Kidney (tissue), 13 donors: ENCODE measurements at regions not wholly inside any gene's neighbourhood (a gene's known extent, or its start where the extent isn't known, plus 50 kb on each side); places are given as distances from the start of the nearest gene placed in this dataset.
A peak's percentile ranks its signal among the peaks of the same experiment; 100 is the strongest.

Experiments
- DNase-seq, 5 donors: peaks; one replicate each; pipeline ENCODE4 v3.0.0-alpha.2; 2013 to 2020
- FAIRE-seq: peaks from 2 replicates; lab custom pipeline; 2012; peaks lifted over from hg19 to GRCh38; lab: Jason Lieb, UNC
- H3K27ac ChIP-seq, 2 donors: one replicate each; pipeline ENCODE4 v1.7.0; 2013; ENCODE audit warnings: low read depth in 2 of 2, low read length in 2 of 2, inconsistent platforms in 1 of 2
- H3K27me3 ChIP-seq: one replicate; pipeline ENCODE4 v1.7.1; 2013; ENCODE audit warnings: low read length, inconsistent platforms; ENCODE audit not compliant: control insufficient read depth, insufficient read depth
- H3K36me3 ChIP-seq, 3 donors: one replicate each; pipeline versions ENCODE4 v1.7.0 to v1.7.1; 2013; ENCODE audit warnings: low read length in 3 of 3, control low read depth in 1 of 3, inconsistent platforms in 1 of 3; ENCODE audit not compliant: insufficient read depth in 3 of 3, control insufficient read depth in 2 of 3
- H3K4me1 ChIP-seq, 3 donors: one replicate each; pipeline versions ENCODE4 v1.7.0 to v1.7.1; 2013; ENCODE audit warnings: low read length in 3 of 3, inconsistent platforms in 1 of 3, low read depth in 1 of 3; ENCODE audit not compliant: control insufficient read depth in 2 of 3, insufficient read depth in 2 of 3
- H3K4me3 ChIP-seq, 3 donors: one replicate each; pipeline versions ENCODE4 v1.7.0 to v1.8.1; 2013; ENCODE audit warnings: low read length in 3 of 3, control low read depth in 1 of 3, inconsistent platforms in 1 of 3
- H3K9ac ChIP-seq, 3 donors: one replicate each; pipeline versions ENCODE4 v1.7.0 to v1.7.1; 2013; ENCODE audit warnings: low read length in 3 of 3, control low read depth in 1 of 3, inconsistent platforms in 1 of 3
- H3K9me3 ChIP-seq, 3 donors: one replicate each; pipeline versions ENCODE4 v1.7.0 to v1.7.1; 2013; ENCODE audit warnings: low read length in 3 of 3, control low read depth in 1 of 3, inconsistent platforms in 1 of 3; ENCODE audit not compliant: control insufficient read depth in 2 of 3, insufficient read depth in 1 of 3
- intact Hi-C: fragments of 100-400 bp; cut with DNase I; formaldehyde crosslinking; loops from one replicate; pipeline ENCODE4 v1.11.1; 2022
- TF ChIP-seq, protein P1 (sequence below): IDR thresholded peaks from 3 replicates; pipeline ENCODE4 v1.5.1; 2012; ENCODE audit warnings: mild to moderate bottlenecking, moderate library complexity, borderline replicate concordance; ENCODE audit not compliant: insufficient read depth; ENCODE audit errors: extremely low read depth
- donor health status: control.
- donor health status: control.
- donor health status: control.
- donor health status: control.
- donor health status: control.
- donor health status: DM: yes; HTN: yes; CAD: no.
- donor health status: Normal renal cell carcinoma (clear cell type).

GRCh38 chr12:107311682-107312081 lies 218.3 kb upstream of the CRY1 start:
- H3K27me3 ChIP-seq: peaks cover 3% of the 10 kb centered on the region
- H3K27ac ChIP-seq: no peak overlapping the region
- intact Hi-C loops: no loop called here
- DNase-seq: no peak
- H3K9me3 ChIP-seq: peaks cover 0 to 2% (median 0%) of the 10 kb centered on the region in 3 donors
- H3K4me3 ChIP-seq: no peak overlapping the region
- no peaks in the 10 kb centered on the region for H3K36me3 ChIP-seq
- TF ChIP-seq, protein P1, sequence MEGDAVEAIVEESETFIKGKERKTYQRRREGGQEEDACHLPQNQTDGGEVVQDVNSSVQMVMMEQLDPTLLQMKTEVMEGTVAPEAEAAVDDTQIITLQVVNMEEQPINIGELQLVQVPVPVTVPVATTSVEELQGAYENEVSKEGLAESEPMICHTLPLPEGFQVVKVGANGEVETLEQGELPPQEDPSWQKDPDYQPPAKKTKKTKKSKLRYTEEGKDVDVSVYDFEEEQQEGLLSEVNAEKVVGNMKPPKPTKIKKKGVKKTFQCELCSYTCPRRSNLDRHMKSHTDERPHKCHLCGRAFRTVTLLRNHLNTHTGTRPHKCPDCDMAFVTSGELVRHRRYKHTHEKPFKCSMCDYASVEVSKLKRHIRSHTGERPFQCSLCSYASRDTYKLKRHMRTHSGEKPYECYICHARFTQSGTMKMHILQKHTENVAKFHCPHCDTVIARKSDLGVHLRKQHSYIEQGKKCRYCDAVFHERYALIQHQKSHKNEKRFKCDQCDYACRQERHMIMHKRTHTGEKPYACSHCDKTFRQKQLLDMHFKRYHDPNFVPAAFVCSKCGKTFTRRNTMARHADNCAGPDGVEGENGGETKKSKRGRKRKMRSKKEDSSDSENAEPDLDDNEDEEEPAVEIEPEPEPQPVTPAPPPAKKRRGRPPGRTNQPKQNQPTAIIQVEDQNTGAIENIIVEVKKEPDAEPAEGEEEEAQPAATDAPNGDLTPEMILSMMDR: no peak
- no peak for FAIRE-seq
- H3K4me1 ChIP-seq: no peaks in the 10 kb centered on the region
- H3K9ac ChIP-seq: no peak overlapping the region

- Histone ChIP-seq H3K9me3 (no peaks in the 10 kb centered on the region), H3K4me1 (peaks cover 0 to 16% (median 0%) of the 10 kb centered on the region in 3 donors), H3K36me3 (no peaks in the 10 kb centered on the region), H3K9ac (no peak overlapping the region), H3K27me3 (peaks cover 6% of the 10 kb centered on the region), H3K27ac (no peak overlapping the region), H3K4me3 (peak overlapping the region; percentile 49 to 78 (median 62))
- TF ChIP-seq, protein P1: peak; percentile 33
- intact Hi-C loops: no loop called here
- FAIRE-seq: no peak
- DNase-seq: peak; percentile 93 to 96 (median 95)
These were observed 224.6 kb upstream of the CRY1 start for GRCh38 chr12:107317751-107318555.

GRCh38 chr12:107318556-107318805 lies 225.1 kb upstream of the CRY1 start:
- Histone ChIP-seq H3K9me3 (no peaks in the 10 kb centered on the region), H3K27me3 (peaks cover 6% of the 10 kb centered on the region), H3K36me3 (no peaks in the 10 kb centered on the region), H3K4me3 (peak overlapping the region; percentile 21 to 62 (median 36)), H3K27ac (no peak overlapping the region), H3K4me1 (peaks cover 0 to 16% (median 0%) of the 10 kb centered on the region in 3 donors), H3K9ac (no peak overlapping the region)
- no peak for DNase-seq
- no peak for FAIRE-seq
- intact Hi-C loops: no loop called here
- TF ChIP-seq, protein P1: no peak
